Fibroblast of lung (primary cell): ENCODE measurements at regions not wholly inside any gene's neighbourhood (a gene's known extent, or its start where the extent isn't known, plus 50 kb on each side); places are given as distances from the start of the nearest gene placed in this dataset.

ENCODE experiments used
- CTCF ChIP-seq, 2 donors: IDR thresholded peaks in 1 of 2; conservative IDR thresholded peaks in 1 of 2; 1 replicate in 1 of 2; 2 replicates in 1 of 2; pipeline ENCODE4 v1.5.1; 2011 to 2012; ENCODE audit warnings: low read length in 2 of 2, control low read depth in 1 of 2, inconsistent platforms in 1 of 2, low read depth in 1 of 2, mild to moderate bottlenecking in 1 of 2
- EZH2 ChIP-seq: IDR thresholded peaks from 2 replicates; pipeline ENCODE4 v1.5.1; 2012; ENCODE audit warnings: low read length, control low read depth, mild to moderate bottlenecking; ENCODE audit errors: missing control alignments

GRCh38 chr1:218224101-218224500 lies 61.0 kb upstream of the RRP15 start:
- no peak for TF ChIP-seq CTCF (conservative IDR thresholded peaks at IDR 0.05 in 1 of 2, IDR thresholded peaks at IDR 0.05 in 1 of 2; ENCODE audit: low read depth in 1 of 2, low read length in 2 of 2)
- TF ChIP-seq EZH2 = no peak
